Endothelial cell of umbilical vein (primary cell): ENCODE measurements at regions not wholly inside any gene's neighbourhood (a gene's known extent, or its start where the extent isn't known, plus 50 kb on each side); places are given as distances from the start of the nearest gene placed in this dataset.

Experiments
- BruUV-seq: library from RNA; stranded (reverse); fragments of 400-500 nt; replicated peaks from 2 replicates; lab custom pipeline; 2021; lab: Mats Ljungman, UMichigan
- CTCF ChIA-PET: fragments of 300-600, 350-600 bp; sonication (Branson Sonifier 250); formaldehyde crosslinking; loops from one replicate; lab custom pipeline; 2021; ENCODE audit warnings: antibody characterized with exemption, inconsistent platforms; lab: Charles Lee
- POLR2A ChIA-PET: fragments of 300-600, 350-600 bp; sonication (Branson Sonifier 250); formaldehyde crosslinking; loops from one replicate; lab custom pipeline; 2021; ENCODE audit warnings: antibody characterized with exemption, inconsistent platforms; lab: Charles Lee
- DNase-seq: peaks from one replicate; pipeline ENCODE4 v3.0.0-alpha.2; 2011; ENCODE audit warnings: low read depth, low spot score
- FAIRE-seq: peaks from 2 replicates; lab custom pipeline; 2011; peaks lifted over from hg19 to GRCh38; lab: Jason Lieb, UNC
- H2AFZ ChIP-seq: 2 replicates; pipeline ENCODE4 v1.6.0; 2012; ENCODE audit warnings: low read depth, low read length, control low read depth, inconsistent platforms
- H3K27ac ChIP-seq: 2 replicates; pipeline ENCODE4 v1.5.1; 2011; ENCODE audit warnings: low read depth, mild to moderate bottlenecking, control low read depth, low read length, moderate library complexity; ENCODE audit not compliant: insufficient read depth
- H3K27me3 ChIP-seq, 2 experiments: 2 replicates each; pipeline versions ENCODE4 v1.6.0 to v1.6.1; 2011; ENCODE audit warnings: low read length in 2 of 2, mixed read lengths in 1 of 2; ENCODE audit not compliant: control insufficient read depth in 2 of 2, insufficient read depth in 2 of 2
- H3K36me3 ChIP-seq, 2 experiments: 2 replicates in 1 of 2; 3 replicates in 1 of 2; pipeline ENCODE4 v1.5.1; 2011; ENCODE audit warnings: low read length in 2 of 2, mild to moderate bottlenecking in 1 of 2, moderate library complexity in 1 of 2; ENCODE audit not compliant: control insufficient read depth in 2 of 2, insufficient read depth in 2 of 2; ENCODE audit errors: extremely low read depth in 1 of 2
- H3K4me1 ChIP-seq: 3 replicates; pipeline ENCODE4 v1.5.1; 2011; ENCODE audit warnings: mild to moderate bottlenecking, low read length; ENCODE audit not compliant: control insufficient read depth, insufficient read depth; ENCODE audit errors: extremely low read depth
- H3K4me2 ChIP-seq: 2 replicates; pipeline ENCODE4 v1.6.1; 2011; ENCODE audit warnings: low read length, control low read depth, mixed read lengths; ENCODE audit not compliant: insufficient read depth
- H3K4me3 ChIP-seq, 3 experiments: fragments of 200-600 bp in 1 of 3; sonication (generic), shearing (Covaris generic) in 1 of 3; replicated peaks in 1 of 3; 2 replicates each; pipeline ENCODE4 v1.5.1; 2011 to 2016; ENCODE audit warnings: control low read depth in 3 of 3, low read length in 3 of 3, mild to moderate bottlenecking in 2 of 3, inconsistent platforms in 1 of 3, low read depth in 1 of 3, moderate library complexity in 1 of 3; ENCODE audit not compliant: insufficient read depth in 1 of 3
- H3K79me2 ChIP-seq: 2 replicates; pipeline ENCODE4 v1.6.0; 2012; ENCODE audit warnings: low read length, inconsistent platforms; ENCODE audit not compliant: control insufficient read depth, insufficient read depth
- H3K9ac ChIP-seq: replicated peaks from 2 replicates; pipeline ENCODE3; 2011; ENCODE audit warnings: low read length, control low read depth; ENCODE audit not compliant: insufficient read depth; ENCODE audit errors: extremely low read depth
- H3K9me1 ChIP-seq: replicated peaks from 3 replicates; pipeline ENCODE4 v1.6.0; 2011; ENCODE audit warnings: mild to moderate bottlenecking, low read length; ENCODE audit not compliant: control insufficient read depth, insufficient read depth; ENCODE audit errors: extremely low read depth
- H3K9me3 ChIP-seq: replicated peaks from 2 replicates; pipeline ENCODE4 v1.5.1; 2012; ENCODE audit warnings: low read length, inconsistent platforms; ENCODE audit not compliant: control insufficient read depth, insufficient read depth
- H4K20me1 ChIP-seq: replicated peaks from 2 replicates; pipeline ENCODE3; 2011; ENCODE audit warnings: mild to moderate bottlenecking, low read length; ENCODE audit not compliant: control insufficient read depth, insufficient read depth; ENCODE audit errors: extremely low read depth
- EZH2 ChIP-seq: IDR thresholded peaks from 2 replicates; pipeline ENCODE4 v1.6.1; 2012; ENCODE audit warnings: borderline replicate concordance, low read depth, mild to moderate bottlenecking, moderate library complexity, low read length, inconsistent platforms; ENCODE audit not compliant: severe bottlenecking
- FOS ChIP-seq: IDR thresholded peaks from 2 replicates; pipeline ENCODE4 v1.6.1; 2011; ENCODE audit warnings: mild to moderate bottlenecking, low read length, moderate library complexity, borderline replicate concordance; ENCODE audit not compliant: insufficient read depth
- GATA2 ChIP-seq: IDR thresholded peaks from 2 replicates; pipeline ENCODE4 v1.7.0; 2011; ENCODE audit warnings: low read depth, mild to moderate bottlenecking, moderate library complexity, mixed read lengths, low read length; ENCODE audit not compliant: insufficient read length, insufficient read depth
- JUN ChIP-seq: IDR thresholded peaks from 2 replicates; pipeline ENCODE4 v1.6.1; 2011; ENCODE audit warnings: borderline replicate concordance, low read depth; ENCODE audit not compliant: insufficient read length, insufficient read depth
- MAX ChIP-seq: IDR thresholded peaks from 2 replicates; pipeline ENCODE4 v1.6.1; 2011; ENCODE audit not compliant: insufficient read depth, insufficient read length
- MYC ChIP-seq: IDR thresholded peaks from one replicate; pipeline ENCODE4 v1.6.1; 2011; ENCODE audit warnings: mild to moderate bottlenecking, low read depth, low read length
- POLR2A ChIP-seq: IDR thresholded peaks from 2 replicates; pipeline ENCODE4 v1.6.1; 2012; ENCODE audit warnings: low read depth, mild to moderate bottlenecking, control low read depth, low read length
- POLR2AphosphoS5 ChIP-seq: IDR thresholded peaks from 2 replicates; pipeline ENCODE4 v1.6.1; 2012; ENCODE audit warnings: low read depth, mild to moderate bottlenecking, control low read depth, low read length, moderate library complexity; ENCODE audit not compliant: insufficient read depth
- dilution Hi-C: fragments of 300-500 bp; cut with MboI; formaldehyde crosslinking; loops from one replicate; pipeline ENCODE4 v1.15.0; 2019; ENCODE audit warnings: low sequenced_read_pairs; ENCODE audit not compliant: extremely low pct_ligation_motif_present
- intact Hi-C: fragments of 100-400 bp; cut with micrococcal nuclease; formaldehyde crosslinking; loops from one replicate; pipeline ENCODE4 v1.10.0; 2022
- TF ChIP-seq, protein P1 (sequence below), 2 donors: IDR thresholded peaks; 1 replicate in 1 of 2; 2 replicates in 1 of 2; pipeline ENCODE4 v1.5.1; 2011; ENCODE audit warnings: low read length in 2 of 2, mild to moderate bottlenecking in 2 of 2, moderate library complexity in 2 of 2, control low read depth in 1 of 2, inconsistent platforms in 1 of 2, low read depth in 1 of 2; ENCODE audit not compliant: insufficient read depth in 1 of 2; ENCODE audit errors: extremely low read depth in 1 of 2

GRCh38 chr18:73456643-73457042 lies 588.9 kb upstream of the NETO1 start:
- Histone ChIP-seq H3K36me3 (no peaks in the 10 kb centered on the region), H3K9me3 (peaks cover 2% of the 10 kb centered on the region), H3K79me2 (no peaks in the 10 kb centered on the region), H4K20me1 (no peaks in the 10 kb centered on the region), H3K9me1 (no peaks in the 10 kb centered on the region), H3K4me2 (no peak overlapping the region), H3K9ac (no peak overlapping the region), H3K27ac (no peak overlapping the region), H3K4me3 (no peak overlapping the region), H2AFZ (no peak overlapping the region), H3K4me1 (no peaks in the 10 kb centered on the region), H3K27me3 (no peaks in the 10 kb centered on the region)
- intact Hi-C loops, result no loop called here
- FAIRE-seq (no peak), DNase-seq (no peak)
- no TSS peak for BruUV-seq
- ChIA-PET CTCF (no interaction called here), POLR2A (no interaction called here)
- dilution Hi-C loops, result no loop called here
- TF ChIP-seq GATA2 (no peak), MAX (no peak), MYC (no peak), EZH2 (no peak), FOS (no peak), JUN (no peak), POLR2AphosphoS5 (no peak), POLR2A (no peak)
- TF ChIP-seq, protein P1, sequence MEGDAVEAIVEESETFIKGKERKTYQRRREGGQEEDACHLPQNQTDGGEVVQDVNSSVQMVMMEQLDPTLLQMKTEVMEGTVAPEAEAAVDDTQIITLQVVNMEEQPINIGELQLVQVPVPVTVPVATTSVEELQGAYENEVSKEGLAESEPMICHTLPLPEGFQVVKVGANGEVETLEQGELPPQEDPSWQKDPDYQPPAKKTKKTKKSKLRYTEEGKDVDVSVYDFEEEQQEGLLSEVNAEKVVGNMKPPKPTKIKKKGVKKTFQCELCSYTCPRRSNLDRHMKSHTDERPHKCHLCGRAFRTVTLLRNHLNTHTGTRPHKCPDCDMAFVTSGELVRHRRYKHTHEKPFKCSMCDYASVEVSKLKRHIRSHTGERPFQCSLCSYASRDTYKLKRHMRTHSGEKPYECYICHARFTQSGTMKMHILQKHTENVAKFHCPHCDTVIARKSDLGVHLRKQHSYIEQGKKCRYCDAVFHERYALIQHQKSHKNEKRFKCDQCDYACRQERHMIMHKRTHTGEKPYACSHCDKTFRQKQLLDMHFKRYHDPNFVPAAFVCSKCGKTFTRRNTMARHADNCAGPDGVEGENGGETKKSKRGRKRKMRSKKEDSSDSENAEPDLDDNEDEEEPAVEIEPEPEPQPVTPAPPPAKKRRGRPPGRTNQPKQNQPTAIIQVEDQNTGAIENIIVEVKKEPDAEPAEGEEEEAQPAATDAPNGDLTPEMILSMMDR (IDR thresholded peaks at IDR 0.05; ENCODE audit: extremely low read depth in 1 of 2, insufficient read depth in 1 of 2, low read depth in 1 of 2, low read length in 2 of 2), result no peak
